ENCODE measurements at regions not wholly inside any gene's neighbourhood (a gene's known extent, or its start where the extent isn't known, plus 50 kb on each side); places are given as distances from the start of the nearest gene placed in this dataset.
"Not testable (repeated sequence)": the region's sequence is repeated elsewhere in the genome, so short reads cannot be mapped to it uniquely, and the experiment has no call there.

GRCh38 chr10:21284301-21284700 is 241.2 kb downstream of the SKIDA1 start:
- Histone ChIP-seq H3K36me3 (ENCODE audit: control insufficient read depth in 4 of 4, insufficient read depth in 4 of 4, low read length in 4 of 4) (no peaks in the 10 kb centered on the region), H3K4me1 (ENCODE audit: control insufficient read depth in 5 of 5, insufficient read depth in 5 of 5, low read length in 5 of 5) (peaks cover 0 to 18% (median 2%) of the 10 kb centered on the region in 5 donors), H3K9ac (ENCODE audit: insufficient read depth in 1 of 2, low read length in 2 of 2) (no peak overlapping the region), H3K27me3 (ENCODE audit: control insufficient read depth in 3 of 3, insufficient read depth in 3 of 3, low read length in 2 of 3) (no peaks in the 10 kb centered on the region), H3K27ac (ENCODE audit: low read depth in 1 of 2, low read length in 1 of 2) (no peak overlapping the region), H3K4me3 (no peak overlapping the region), H3K9me3 (ENCODE audit: control insufficient read depth in 4 of 4, insufficient read depth in 3 of 4, low read length in 3 of 4) (no peaks in the 10 kb centered on the region)
- no peak for TF ChIP-seq CTCF (IDR thresholded peaks at IDR 0.05; ENCODE audit: control extremely low read depth, extremely low read depth)
- WGBS, 2 donors, result 84 to 88% methylated on average over 2 of the region's 2 CpGs
- DNase-seq (peak in 1 of 3 donors; percentile 53), ATAC-seq (ENCODE audit: insufficient read depth, low FRiP score) (no peak)

DNA sequence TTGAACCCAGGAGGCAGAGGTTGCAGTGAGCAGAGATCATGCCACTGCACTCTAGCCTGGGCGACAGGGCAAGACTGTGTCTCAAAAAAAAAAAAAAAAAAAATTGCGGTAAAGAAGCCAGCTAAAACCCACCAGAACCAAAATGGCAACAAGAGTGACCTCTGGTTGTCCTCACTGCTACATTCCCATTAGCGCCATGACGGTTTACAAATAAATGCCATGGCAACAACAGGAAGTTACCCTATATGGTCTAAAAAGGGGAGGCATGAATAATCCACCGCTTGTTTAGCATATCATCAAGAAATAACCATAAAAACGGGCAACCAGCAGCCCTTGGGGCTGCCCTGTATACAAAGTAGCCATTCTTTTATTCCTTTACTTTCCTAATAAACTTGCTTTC is 242.4 kb downstream of the SKIDA1 start:
- H3K27ac ChIP-seq (ENCODE audit: low read depth in 1 of 2, low read length in 1 of 2); H3K36me3 ChIP-seq (ENCODE audit: control insufficient read depth in 4 of 4, insufficient read depth in 4 of 4, low read length in 4 of 4); DNase-seq; H3K9ac ChIP-seq (ENCODE audit: insufficient read depth in 1 of 2, low read length in 2 of 2); H3K4me3 ChIP-seq; ATAC-seq (ENCODE audit: insufficient read depth, low FRiP score); H3K9me3 ChIP-seq (ENCODE audit: control insufficient read depth in 4 of 4, insufficient read depth in 3 of 4, low read length in 3 of 4); H3K27me3 ChIP-seq (ENCODE audit: control insufficient read depth in 3 of 3, insufficient read depth in 3 of 3, low read length in 2 of 3): not testable (repeated sequence)
- 81 to 95% methylated on average over 6 of the region's 6 CpGs for WGBS, 2 donors
- H3K4me1 ChIP-seq (ENCODE audit: control insufficient read depth in 5 of 5, insufficient read depth in 5 of 5, low read length in 5 of 5), result peaks cover 0 to 21% (median 2%) of the 10 kb centered on the region in 5 donors

DNA sequence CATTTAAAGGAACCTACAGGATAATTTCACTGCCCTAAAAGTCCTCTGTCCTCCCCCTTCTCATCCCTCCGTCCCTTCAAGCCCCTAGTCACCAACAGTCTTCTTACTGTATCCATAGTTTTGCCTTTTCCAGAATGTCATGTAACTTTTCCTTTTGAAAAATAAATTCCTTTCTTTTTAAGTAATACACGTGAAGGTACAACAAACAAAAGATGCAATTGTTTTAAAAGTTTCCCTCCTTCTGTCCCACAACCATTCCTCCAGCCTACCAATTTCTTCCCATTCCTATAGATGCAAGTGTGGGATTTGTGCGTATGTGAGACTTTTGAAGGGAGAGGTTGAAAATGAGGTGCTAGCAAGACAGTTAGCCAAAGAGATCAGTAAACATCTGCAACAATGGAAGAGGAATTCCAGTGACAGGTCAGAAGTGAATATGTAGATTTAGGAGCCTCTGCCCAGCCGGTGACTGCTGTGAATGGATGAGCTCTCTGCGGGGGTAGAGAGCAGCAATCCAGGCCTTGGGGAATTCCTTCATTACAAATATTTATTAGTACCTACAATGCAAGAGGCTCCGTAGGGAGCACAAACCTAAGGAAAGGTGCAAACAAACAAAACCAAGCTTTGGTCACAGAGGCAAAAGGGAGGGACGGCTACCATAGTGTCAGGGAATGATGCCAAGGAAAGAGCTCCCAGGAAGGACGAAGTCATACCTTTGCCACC is 243.6 kb downstream of the SKIDA1 start:
- DNase-seq (no peak), ATAC-seq (ENCODE audit: insufficient read depth, low FRiP score) (no peak)
- no peak for TF ChIP-seq CTCF (IDR thresholded peaks at IDR 0.05; ENCODE audit: control extremely low read depth, extremely low read depth)
- peaks cover 0 to 21% (median 2%) of the 10 kb centered on the region in 5 donors for H3K4me1 ChIP-seq (ENCODE audit: control insufficient read depth in 5 of 5, insufficient read depth in 5 of 5, low read length in 5 of 5)
- no peak overlapping the region for H3K27ac ChIP-seq (ENCODE audit: low read depth in 1 of 2, low read length in 1 of 2)
- H3K36me3 ChIP-seq (ENCODE audit: control insufficient read depth in 4 of 4, insufficient read depth in 4 of 4, low read length in 4 of 4), result no peaks in the 10 kb centered on the region
- no peaks in the 10 kb centered on the region for H3K27me3 ChIP-seq (ENCODE audit: control insufficient read depth in 3 of 3, insufficient read depth in 3 of 3, low read length in 2 of 3)
- no peak overlapping the region for H3K4me3 ChIP-seq
- no peak overlapping the region for H3K9ac ChIP-seq (ENCODE audit: insufficient read depth in 1 of 2, low read length in 2 of 2)
- 80 to 83% methylated on average over 8 of the region's 8 CpGs for WGBS, 2 donors
- no peaks in the 10 kb centered on the region for H3K9me3 ChIP-seq (ENCODE audit: control insufficient read depth in 4 of 4, insufficient read depth in 3 of 4, low read length in 3 of 4)

- 92 to 98% methylated on average over 2 of the region's 2 CpGs for WGBS, 2 donors
- H3K4me3 ChIP-seq, result no peak overlapping the region
- no peaks in the 10 kb centered on the region for H3K36me3 ChIP-seq (ENCODE audit: control insufficient read depth in 4 of 4, insufficient read depth in 4 of 4, low read length in 4 of 4)
- peaks cover 0 to 21% (median 2%) of the 10 kb centered on the region in 5 donors for H3K4me1 ChIP-seq (ENCODE audit: control insufficient read depth in 5 of 5, insufficient read depth in 5 of 5, low read length in 5 of 5)
- ATAC-seq (ENCODE audit: insufficient read depth, low FRiP score), result no peak
- H3K9ac ChIP-seq (ENCODE audit: insufficient read depth in 1 of 2, low read length in 2 of 2), result no peak overlapping the region
- DNase-seq, result no peak
- H3K27me3 ChIP-seq (ENCODE audit: control insufficient read depth in 3 of 3, insufficient read depth in 3 of 3, low read length in 2 of 3), result no peaks in the 10 kb centered on the region
- H3K27ac ChIP-seq (ENCODE audit: low read depth in 1 of 2, low read length in 1 of 2), result no peak overlapping the region
- no peak for TF ChIP-seq CTCF (IDR thresholded peaks at IDR 0.05; ENCODE audit: control extremely low read depth, extremely low read depth)
- H3K9me3 ChIP-seq (ENCODE audit: control insufficient read depth in 4 of 4, insufficient read depth in 3 of 4, low read length in 3 of 4), result no peaks in the 10 kb centered on the region
Measured at GRCh38 chr10:21280971-21281572, 244.4 kb downstream of the SKIDA1 start.

All from lung (tissue), 11 donors.